Activated CD8-positive, alpha-beta T cell treated with anti-CD3 and anti-CD28 coated beads, Interleukin-2, amount 10 ng/mL, durations not matched to agents 7 days and 5 days (primary cell): ENCODE measurements at regions not wholly inside any gene's neighbourhood (a gene's known extent, or its start where the extent isn't known, plus 50 kb on each side); places are given as distances from the start of the nearest gene placed in this dataset.

ENCODE experiments used
- ATAC-seq: fragments of 150-1000 bp; cut with Tn5 transposase; one replicate; pipeline ENCODE4 v1.10.0; 2021; ENCODE audit warnings: moderate library complexity
- CTCF ChIA-PET: fragments of 350-600 bp; sonication (Branson Sonifier 250); formaldehyde crosslinking; loops from one replicate; lab custom pipeline; 2021; ENCODE audit warnings: antibody characterized with exemption; lab: Charles Lee
- POLR2A ChIA-PET: fragments of 350-600 bp; sonication (Branson Sonifier 250); formaldehyde crosslinking; loops from one replicate; lab custom pipeline; 2021; ENCODE audit warnings: antibody characterized with exemption; lab: Charles Lee
- DNase-seq: peaks from one replicate; pipeline ENCODE4 v3.0.0-alpha.2; 2020
- H3K27ac Mint-ChIP-seq: one replicate; pipeline ENCODE4 v1.8.0; 2021; ENCODE audit warnings: mild to moderate bottlenecking, mixed read lengths
- H3K27me3 Mint-ChIP-seq: one replicate; pipeline ENCODE4 v1.8.0; 2021; ENCODE audit warnings: low read depth, mixed read lengths
- H3K36me3 Mint-ChIP-seq: one replicate; pipeline ENCODE4 v1.8.0; 2021; ENCODE audit warnings: low read depth, mixed read lengths
- H3K4me1 Mint-ChIP-seq: one replicate; pipeline ENCODE4 v1.8.0; 2021; ENCODE audit warnings: low read depth, mixed read lengths
- H3K4me3 Mint-ChIP-seq: one replicate; pipeline ENCODE4 v1.8.0; 2021; ENCODE audit warnings: mild to moderate bottlenecking, mixed read lengths
- H3K9me3 Mint-ChIP-seq: one replicate; pipeline ENCODE4 v1.8.0; 2022; ENCODE audit warnings: mixed read lengths; ENCODE audit not compliant: insufficient read depth

- ChIA-PET CTCF (no interaction called here), POLR2A (no interaction called here)
- H3K36me3 Mint-ChIP-seq: no peaks in the 10 kb centered on the region
- ATAC-seq (no peak), DNase-seq (no peak)
- no peaks in the 10 kb centered on the region for H3K4me1 Mint-ChIP-seq
- H3K9me3 Mint-ChIP-seq: no peaks in the 10 kb centered on the region
- no peak overlapping the region for H3K27ac Mint-ChIP-seq
- no peaks in the 10 kb centered on the region for H3K27me3 Mint-ChIP-seq
- H3K4me3 Mint-ChIP-seq: no peak overlapping the region
Measured at GRCh38 chr2:193963472-193964119, 1693.4 kb upstream of the SLC39A10 start.

GRCh38 chr2:193946806-193947205 is 1710.2 kb upstream of the SLC39A10 start:
- no peak for DNase-seq
- Mint-ChIP-seq H3K9me3 (no peaks in the 10 kb centered on the region), H3K4me3 (no peak overlapping the region), H3K36me3 (no peaks in the 10 kb centered on the region), H3K27ac (no peak overlapping the region), H3K4me1 (no peaks in the 10 kb centered on the region), H3K27me3 (no peaks in the 10 kb centered on the region)
- ATAC-seq: no peak
- CTCF ChIA-PET: no interaction called here
- POLR2A ChIA-PET: no interaction called here

GRCh38 chr2:193943406-193943960 is 1713.5 kb upstream of the SLC39A10 start:
- Mint-ChIP-seq H3K4me1 (no peaks in the 10 kb centered on the region), H3K4me3 (no peak overlapping the region), H3K36me3 (no peaks in the 10 kb centered on the region), H3K27me3 (no peaks in the 10 kb centered on the region), H3K27ac (no peak overlapping the region), H3K9me3 (no peaks in the 10 kb centered on the region)
- CTCF ChIA-PET: no interaction called here
- POLR2A ChIA-PET: no interaction called here
- ATAC-seq (no peak), DNase-seq (no peak)

- H3K4me3 Mint-ChIP-seq: no peak overlapping the region
Measured at GRCh38 chr2:193935114-193935513, 1721.9 kb upstream of the SLC39A10 start.

GRCh38 chr2:193929131-193929530 is 1727.9 kb upstream of the SLC39A10 start:
- no peak for ATAC-seq
- ChIA-PET CTCF (no interaction called here), POLR2A (no interaction called here)
- no peak for DNase-seq
- no peaks in the 10 kb centered on the region for H3K4me1 Mint-ChIP-seq
- no peaks in the 10 kb centered on the region for H3K27me3 Mint-ChIP-seq
- H3K4me3 Mint-ChIP-seq: no peak overlapping the region
- H3K9me3 Mint-ChIP-seq: no peaks in the 10 kb centered on the region
- H3K27ac Mint-ChIP-seq: no peak overlapping the region
- H3K36me3 Mint-ChIP-seq: no peaks in the 10 kb centered on the region

More at GRCh38 chr2:193935114-193935513, 1721.9 kb upstream of the SLC39A10 start:
- H3K9me3 Mint-ChIP-seq: no peaks in the 10 kb centered on the region
- no peaks in the 10 kb centered on the region for H3K27me3 Mint-ChIP-seq
- CTCF ChIA-PET: no interaction called here
- no peaks in the 10 kb centered on the region for H3K4me1 Mint-ChIP-seq
- H3K36me3 Mint-ChIP-seq: no peaks in the 10 kb centered on the region
- ATAC-seq (no peak), DNase-seq (no peak)
- H3K27ac Mint-ChIP-seq: no peak overlapping the region
- POLR2A ChIA-PET: no interaction called here

- Mint-ChIP-seq H3K27me3 (no peaks in the 10 kb centered on the region), H3K4me3 (no peak overlapping the region), H3K9me3 (no peaks in the 10 kb centered on the region), H3K27ac (no peak overlapping the region), H3K4me1 (no peaks in the 10 kb centered on the region), H3K36me3 (no peaks in the 10 kb centered on the region)
- POLR2A ChIA-PET: interaction anchor here (0.7 kb wide), 1 partner anchor 34 kb away, joined by 3 read pairs; no protein-coding TSS in a partner anchor
- CTCF ChIA-PET: no interaction called here
- no peak for ATAC-seq
- DNase-seq: no peak
Measured at GRCh38 chr2:193907561-193907960, 1712.8 kb upstream of the TMEFF2 start.

- no peak for ATAC-seq
- ChIA-PET POLR2A (no interaction called here), CTCF (no interaction called here)
- no peaks in the 10 kb centered on the region for H3K36me3 Mint-ChIP-seq
- H3K4me3 Mint-ChIP-seq: no peak overlapping the region
- no peaks in the 10 kb centered on the region for H3K27me3 Mint-ChIP-seq
- no peaks in the 10 kb centered on the region for H3K9me3 Mint-ChIP-seq
- no peaks in the 10 kb centered on the region for H3K4me1 Mint-ChIP-seq
- H3K27ac Mint-ChIP-seq: no peak overlapping the region
- DNase-seq: no peak
Measured at GRCh38 chr2:193900292-193900691, 1705.6 kb upstream of the TMEFF2 start.

- DNase-seq: no peak
- Mint-ChIP-seq H3K4me1 (no peaks in the 10 kb centered on the region), H3K9me3 (peaks cover 4% of the 10 kb centered on the region), H3K27ac (no peak overlapping the region), H3K4me3 (no peak overlapping the region), H3K27me3 (no peaks in the 10 kb centered on the region), H3K36me3 (no peaks in the 10 kb centered on the region)
- no peak for ATAC-seq
- CTCF ChIA-PET: no interaction called here
- POLR2A ChIA-PET: no interaction called here
Measured at GRCh38 chr2:193895226-193895625, 1700.5 kb upstream of the TMEFF2 start.

- no peaks in the 10 kb centered on the region for H3K27me3 Mint-ChIP-seq
- CTCF ChIA-PET: no interaction called here
- ATAC-seq (no peak), DNase-seq (no peak)
- H3K4me3 Mint-ChIP-seq: no peak overlapping the region
- H3K27ac Mint-ChIP-seq: no peak overlapping the region
- no peaks in the 10 kb centered on the region for H3K36me3 Mint-ChIP-seq
- H3K9me3 Mint-ChIP-seq: peaks cover 4% of the 10 kb centered on the region
- POLR2A ChIA-PET: no interaction called here
- H3K4me1 Mint-ChIP-seq: no peaks in the 10 kb centered on the region
Measured at GRCh38 chr2:193894081-193894480, 1699.3 kb upstream of the TMEFF2 start.

- H3K4me1 Mint-ChIP-seq: no peaks in the 10 kb centered on the region
- H3K9me3 Mint-ChIP-seq: peaks cover 4% of the 10 kb centered on the region
- ChIA-PET CTCF (no interaction called here), POLR2A (no interaction called here)
- no peak for DNase-seq
- H3K27me3 Mint-ChIP-seq: no peaks in the 10 kb centered on the region
- no peak overlapping the region for H3K27ac Mint-ChIP-seq
- ATAC-seq: no peak
- H3K36me3 Mint-ChIP-seq: no peaks in the 10 kb centered on the region
- no peak overlapping the region for H3K4me3 Mint-ChIP-seq
Measured at GRCh38 chr2:193891023-193891422, 1696.3 kb upstream of the TMEFF2 start.

GRCh38 chr2:193885419-193885818 is 1690.7 kb upstream of the TMEFF2 start:
- Mint-ChIP-seq H3K9me3 (peaks cover 12% of the 10 kb centered on the region), H3K4me1 (no peaks in the 10 kb centered on the region), H3K27me3 (no peaks in the 10 kb centered on the region), H3K4me3 (no peak overlapping the region), H3K27ac (no peak overlapping the region), H3K36me3 (no peaks in the 10 kb centered on the region)
- ATAC-seq (no peak), DNase-seq (no peak)
- POLR2A ChIA-PET: no interaction called here
- CTCF ChIA-PET: no interaction called here

- no peak for ATAC-seq
- H3K4me1 Mint-ChIP-seq: no peaks in the 10 kb centered on the region
- no peak for DNase-seq
- H3K4me3 Mint-ChIP-seq: no peak overlapping the region
- no peak overlapping the region for H3K27ac Mint-ChIP-seq
- H3K36me3 Mint-ChIP-seq: no peaks in the 10 kb centered on the region
- POLR2A ChIA-PET: no interaction called here
- H3K27me3 Mint-ChIP-seq: no peaks in the 10 kb centered on the region
- CTCF ChIA-PET: no interaction called here
- H3K9me3 Mint-ChIP-seq: peaks cover 10% of the 10 kb centered on the region
Measured at GRCh38 chr2:193883820-193884219, 1689.1 kb upstream of the TMEFF2 start.

GRCh38 chr2:193876980-193877379 is 1682.2 kb upstream of the TMEFF2 start:
- Mint-ChIP-seq H3K27ac (no peak overlapping the region), H3K9me3 (peaks cover under 1% of the 10 kb centered on the region), H3K27me3 (no peaks in the 10 kb centered on the region), H3K36me3 (no peaks in the 10 kb centered on the region), H3K4me3 (no peak overlapping the region), H3K4me1 (no peaks in the 10 kb centered on the region)
- CTCF ChIA-PET: no interaction called here
- ATAC-seq (no peak), DNase-seq (no peak)
- POLR2A ChIA-PET: no interaction called here
